PC-9 (cell line): ENCODE measurements at regions not wholly inside any gene's neighbourhood (a gene's known extent, or its start where the extent isn't known, plus 50 kb on each side); places are given as distances from the start of the nearest gene placed in this dataset.

Experiments used
- EZH2 ChIP-seq: fragments of 200-600 bp; sonication (generic); IDR thresholded peaks from 2 replicates; pipeline ENCODE4 v1.8.0; 2017; ENCODE audit warnings: antibody characterized with exemption, low read depth
- TF ChIP-seq, protein P1 (sequence below): fragments of 200-600 bp; sonication (generic); conservative IDR thresholded peaks from 2 replicates; pipeline ENCODE4 v1.6.1; 2017; ENCODE audit warnings: mixed run types, antibody characterized with exemption, mild to moderate bottlenecking, moderate library complexity

DNA sequence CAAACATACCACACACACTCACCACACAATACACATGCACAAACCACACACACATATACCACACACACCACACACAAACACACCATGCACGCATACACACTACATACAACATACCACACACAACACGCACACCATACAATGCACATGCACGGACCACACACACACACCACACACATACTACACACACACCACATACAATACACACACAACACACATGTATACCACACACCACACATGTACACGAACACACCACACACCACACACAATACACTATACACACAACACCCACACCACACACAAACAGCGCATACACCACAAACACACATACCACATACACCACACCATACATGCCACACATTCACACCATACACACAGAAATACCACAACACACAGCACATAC lies 480.3 kb downstream of the DIRAS2 start:
- TF ChIP-seq, protein P1, sequence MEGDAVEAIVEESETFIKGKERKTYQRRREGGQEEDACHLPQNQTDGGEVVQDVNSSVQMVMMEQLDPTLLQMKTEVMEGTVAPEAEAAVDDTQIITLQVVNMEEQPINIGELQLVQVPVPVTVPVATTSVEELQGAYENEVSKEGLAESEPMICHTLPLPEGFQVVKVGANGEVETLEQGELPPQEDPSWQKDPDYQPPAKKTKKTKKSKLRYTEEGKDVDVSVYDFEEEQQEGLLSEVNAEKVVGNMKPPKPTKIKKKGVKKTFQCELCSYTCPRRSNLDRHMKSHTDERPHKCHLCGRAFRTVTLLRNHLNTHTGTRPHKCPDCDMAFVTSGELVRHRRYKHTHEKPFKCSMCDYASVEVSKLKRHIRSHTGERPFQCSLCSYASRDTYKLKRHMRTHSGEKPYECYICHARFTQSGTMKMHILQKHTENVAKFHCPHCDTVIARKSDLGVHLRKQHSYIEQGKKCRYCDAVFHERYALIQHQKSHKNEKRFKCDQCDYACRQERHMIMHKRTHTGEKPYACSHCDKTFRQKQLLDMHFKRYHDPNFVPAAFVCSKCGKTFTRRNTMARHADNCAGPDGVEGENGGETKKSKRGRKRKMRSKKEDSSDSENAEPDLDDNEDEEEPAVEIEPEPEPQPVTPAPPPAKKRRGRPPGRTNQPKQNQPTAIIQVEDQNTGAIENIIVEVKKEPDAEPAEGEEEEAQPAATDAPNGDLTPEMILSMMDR = no peak
- no peak for TF ChIP-seq EZH2
